GM10266 (cell line): ENCODE measurements at regions not wholly inside any gene's neighbourhood (a gene's known extent, or its start where the extent isn't known, plus 50 kb on each side); places are given as distances from the start of the nearest gene placed in this dataset.

ENCODE experiments used
- DNase-seq: peaks from one replicate; pipeline ENCODE4 v3.0.0; 2012; ENCODE audit errors: extremely low spot score
- CTCF ChIP-seq: IDR thresholded peaks from 2 replicates; pipeline ENCODE4 v1.5.1; 2012; ENCODE audit warnings: mild to moderate bottlenecking, low read depth; ENCODE audit not compliant: control insufficient read depth, insufficient read depth; ENCODE audit errors: missing control alignments

- TF ChIP-seq CTCF = no peak
- DNase-seq = no peak
Measured at GRCh38 chr4:108430921-108431320, 189.5 kb upstream of the RPL34 start.

- DNase-seq = no peak
- no peak for TF ChIP-seq CTCF
Measured at GRCh38 chr4:108429662-108430061, 190.7 kb upstream of the RPL34 start.

GRCh38 chr4:108428923-108429322 is 191.5 kb upstream of the RPL34 start:
- no peak for TF ChIP-seq CTCF
- no peak for DNase-seq

- no peak for DNase-seq
- TF ChIP-seq CTCF = no peak
Measured at GRCh38 chr4:108427946-108428485, 192.4 kb upstream of the RPL34 start.

GRCh38 chr4:108426493-108426892 is 193.9 kb upstream of the RPL34 start:
- TF ChIP-seq CTCF = no peak
- no peak for DNase-seq

- no peak for TF ChIP-seq CTCF
- DNase-seq = no peak
Measured at GRCh38 chr4:108425988-108426387, 194.4 kb upstream of the RPL34 start.

GRCh38 chr4:108417923-108418322 is 202.5 kb upstream of the RPL34 start:
- TF ChIP-seq CTCF = no peak
- DNase-seq = no peak
